ENCODE measurements at regions not wholly inside any gene's neighbourhood (a gene's known extent, or its start where the extent isn't known, plus 50 kb on each side); places are given as distances from the start of the nearest gene placed in this dataset.
"Not testable (repeated sequence)": the region's sequence is repeated elsewhere in the genome, so short reads cannot be mapped to it uniquely, and the experiment has no call there.

DNA sequence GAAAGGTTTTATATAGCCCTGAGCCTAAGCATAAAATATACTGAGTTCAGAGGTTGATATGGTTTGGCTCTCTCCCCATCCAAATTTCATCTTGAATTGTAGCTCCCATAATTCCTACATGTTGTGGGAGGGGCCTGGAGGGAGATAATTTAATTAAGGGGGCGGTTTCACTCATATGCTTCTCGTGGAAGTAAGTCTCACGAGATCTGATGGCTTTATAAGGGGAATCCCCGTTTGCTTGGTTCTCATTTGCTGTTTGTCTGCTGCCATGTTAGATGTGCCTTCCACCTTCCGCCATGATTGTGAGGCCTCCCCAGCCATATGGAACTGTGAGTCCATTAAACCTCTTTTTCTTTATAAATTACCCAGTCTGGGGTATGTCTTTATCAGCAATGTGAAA, 130.8 kb upstream of the ACBD5 start:
- TF ChIP-seq POLR2A, POLR2AphosphoS5 (IDR thresholded peaks at IDR 0.05): not testable (repeated sequence)
- TF ChIP-seq, protein P1, sequence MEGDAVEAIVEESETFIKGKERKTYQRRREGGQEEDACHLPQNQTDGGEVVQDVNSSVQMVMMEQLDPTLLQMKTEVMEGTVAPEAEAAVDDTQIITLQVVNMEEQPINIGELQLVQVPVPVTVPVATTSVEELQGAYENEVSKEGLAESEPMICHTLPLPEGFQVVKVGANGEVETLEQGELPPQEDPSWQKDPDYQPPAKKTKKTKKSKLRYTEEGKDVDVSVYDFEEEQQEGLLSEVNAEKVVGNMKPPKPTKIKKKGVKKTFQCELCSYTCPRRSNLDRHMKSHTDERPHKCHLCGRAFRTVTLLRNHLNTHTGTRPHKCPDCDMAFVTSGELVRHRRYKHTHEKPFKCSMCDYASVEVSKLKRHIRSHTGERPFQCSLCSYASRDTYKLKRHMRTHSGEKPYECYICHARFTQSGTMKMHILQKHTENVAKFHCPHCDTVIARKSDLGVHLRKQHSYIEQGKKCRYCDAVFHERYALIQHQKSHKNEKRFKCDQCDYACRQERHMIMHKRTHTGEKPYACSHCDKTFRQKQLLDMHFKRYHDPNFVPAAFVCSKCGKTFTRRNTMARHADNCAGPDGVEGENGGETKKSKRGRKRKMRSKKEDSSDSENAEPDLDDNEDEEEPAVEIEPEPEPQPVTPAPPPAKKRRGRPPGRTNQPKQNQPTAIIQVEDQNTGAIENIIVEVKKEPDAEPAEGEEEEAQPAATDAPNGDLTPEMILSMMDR (IDR thresholded peaks at IDR 0.05): not testable (repeated sequence)
